GM12872 (cell line): ENCODE measurements at regions not wholly inside any gene's neighbourhood (a gene's known extent, or its start where the extent isn't known, plus 50 kb on each side); places are given as distances from the start of the nearest gene placed in this dataset.

Experiments
- CTCF ChIP-seq: IDR thresholded peaks from 3 replicates; pipeline ENCODE4 v1.5.1; 2011; ENCODE audit warnings: low read depth, mild to moderate bottlenecking, low read length, moderate library complexity; ENCODE audit not compliant: insufficient read depth

DNA sequence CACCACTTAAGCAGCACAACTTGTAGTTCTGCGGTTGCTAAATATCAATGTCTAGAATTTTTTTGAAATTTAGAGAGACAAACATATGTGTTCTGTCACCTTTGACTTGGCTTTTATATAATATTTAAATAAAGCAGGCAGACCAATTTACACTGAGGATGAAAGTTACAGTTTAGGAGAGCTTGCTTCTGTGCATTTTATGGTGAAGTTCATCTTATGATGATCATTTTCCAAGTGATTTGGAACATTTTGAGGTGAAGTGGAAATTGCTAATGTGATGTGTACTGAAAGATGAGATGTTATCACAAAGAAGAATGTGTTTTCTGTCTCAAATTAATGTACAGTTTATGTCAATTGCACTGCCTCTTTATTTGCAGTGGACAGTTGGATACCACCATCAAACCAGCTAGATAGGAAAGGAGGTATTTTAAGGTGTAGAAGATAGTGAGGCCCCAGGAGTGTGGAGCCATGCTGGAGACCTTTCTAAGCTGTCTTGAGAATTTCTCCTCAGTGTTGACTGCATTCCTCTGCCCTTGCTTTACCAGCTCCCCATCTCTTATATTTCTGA is 461.9 kb downstream of the UTRN start:
- TF ChIP-seq CTCF = no peak

GRCh38 chr6:144749263-144749662 is 464.1 kb downstream of the UTRN start:
- TF ChIP-seq CTCF = no peak

DNA sequence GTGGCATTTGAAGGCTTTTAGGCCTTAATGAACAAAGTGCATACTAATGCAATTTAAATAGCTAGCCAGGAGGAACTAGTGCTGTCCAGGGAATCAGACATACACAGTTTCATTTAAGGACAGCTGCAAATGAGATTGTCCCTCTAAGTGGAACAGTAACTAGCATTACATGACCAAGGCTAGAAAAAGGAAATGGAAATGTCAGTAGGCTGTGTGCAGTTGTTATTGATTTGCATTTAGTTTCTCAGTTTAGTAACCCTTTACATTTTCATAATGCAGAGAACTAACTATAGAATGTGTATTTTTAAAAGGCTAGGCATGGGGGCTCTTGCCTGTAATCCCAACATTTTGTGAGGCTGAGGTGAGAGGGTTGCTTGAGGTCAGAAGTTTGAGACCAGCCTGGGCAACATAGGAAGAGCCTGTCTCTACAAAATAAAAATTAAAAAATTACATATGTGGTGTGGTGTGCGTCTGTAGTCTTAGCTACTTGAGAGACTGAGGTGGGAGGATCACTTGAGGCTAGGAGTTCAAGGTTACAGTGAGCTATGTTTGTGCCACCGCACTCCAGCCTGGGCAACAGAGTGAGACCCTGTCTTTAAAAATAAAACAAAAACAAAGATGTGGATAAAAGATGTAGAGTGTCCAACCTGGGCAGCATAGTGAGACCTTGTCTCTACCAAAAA is 468.0 kb downstream of the UTRN start:
- TF ChIP-seq CTCF = no peak

- no peak for TF ChIP-seq CTCF
Measured at GRCh38 chr6:144756469-144756868, 471.3 kb downstream of the UTRN start.

GRCh38 chr6:144757299-144757698 is 472.2 kb downstream of the UTRN start:
- TF ChIP-seq CTCF = no peak

GRCh38 chr6:144757730-144758129 is 472.6 kb downstream of the UTRN start:
- TF ChIP-seq CTCF = no peak

GRCh38 chr6:144758602-144759001 is 473.5 kb downstream of the UTRN start:
- no peak for TF ChIP-seq CTCF

DNA sequence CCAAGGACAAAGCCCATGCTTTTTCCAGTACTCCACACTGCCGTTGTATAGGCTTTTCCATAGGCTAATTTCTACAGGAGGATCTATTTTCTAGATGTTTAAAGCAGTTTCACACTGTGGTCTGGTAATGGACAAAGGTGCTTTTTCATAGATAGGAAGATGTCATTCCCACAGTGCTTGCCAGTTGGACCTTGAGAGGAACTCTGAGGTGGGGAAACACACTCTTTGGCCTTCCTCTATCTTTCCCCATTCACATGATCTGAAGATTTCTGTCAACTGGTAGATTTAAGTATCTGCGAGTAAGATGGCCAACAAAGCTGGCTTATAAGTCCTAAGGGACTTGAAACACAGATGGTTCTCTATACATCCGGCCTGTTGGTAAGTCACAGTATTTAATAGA is 477.3 kb downstream of the UTRN start:
- TF ChIP-seq CTCF = no peak
